H9 (cell line): ENCODE measurements at regions not wholly inside any gene's neighbourhood (a gene's known extent, or its start where the extent isn't known, plus 50 kb on each side); places are given as distances from the start of the nearest gene placed in this dataset.

Experiments used
- DNase-seq: peaks from one replicate; pipeline ENCODE4 v3.0.0-alpha.2; 2017
- H2AFZ ChIP-seq: one replicate; pipeline ENCODE4 v1.6.1; 2013; ENCODE audit warnings: mild to moderate bottlenecking, low read length, control low read depth, moderate library complexity
- H2AK5ac ChIP-seq: 2 replicates; pipeline ENCODE4 v1.6.1; 2013; ENCODE audit warnings: low read length, control low read depth, mixed read lengths; ENCODE audit not compliant: insufficient read length
- H2BK120ac ChIP-seq: one replicate; pipeline ENCODE4 v1.6.1; 2013; ENCODE audit warnings: low read depth, mild to moderate bottlenecking, low read length, control low read depth, inconsistent platforms; ENCODE audit not compliant: poor library complexity, severe bottlenecking
- H2BK12ac ChIP-seq: 2 replicates; pipeline ENCODE4 v1.6.1; 2013; ENCODE audit warnings: low read length, control low read depth, mixed read lengths, low read depth; ENCODE audit not compliant: insufficient read length
- H2BK15ac ChIP-seq: 2 replicates; pipeline ENCODE4 v1.6.1; 2013; ENCODE audit warnings: low read depth, low read length, control low read depth
- H2BK20ac ChIP-seq: one replicate; pipeline ENCODE4 v1.6.1; 2013; ENCODE audit warnings: low read depth, mild to moderate bottlenecking, low read length, control low read depth, inconsistent platforms; ENCODE audit not compliant: poor library complexity, severe bottlenecking
- H2BK5ac ChIP-seq: 2 replicates; pipeline ENCODE4 v1.6.1; 2013; ENCODE audit warnings: low read length, control low read depth, mixed read lengths; ENCODE audit not compliant: insufficient read length
- H3K14ac ChIP-seq: 2 replicates; pipeline ENCODE4 v1.6.1; 2013; ENCODE audit warnings: low read length, control low read depth; ENCODE audit not compliant: insufficient read depth
- H3K18ac ChIP-seq: 2 replicates; pipeline ENCODE4 v1.6.1; 2013; ENCODE audit warnings: low read depth, mild to moderate bottlenecking, mixed read lengths, low read length, control low read depth; ENCODE audit not compliant: insufficient read length
- H3K23ac ChIP-seq: 2 replicates; pipeline ENCODE4 v1.6.1; 2013; ENCODE audit warnings: low read length, control low read depth, mixed read lengths, low read depth; ENCODE audit not compliant: insufficient read length
- H3K23me2 ChIP-seq: 2 replicates; pipeline ENCODE4 v1.6.1; 2013; ENCODE audit warnings: low read depth, mild to moderate bottlenecking, mixed read lengths, low read length, control low read depth; ENCODE audit not compliant: insufficient read length, poor library complexity, severe bottlenecking
- H3K27ac ChIP-seq: 2 replicates; pipeline ENCODE4 v1.5.1; 2013; ENCODE audit warnings: low read length, control low read depth, mixed read lengths, low read depth; ENCODE audit not compliant: insufficient read length
- H3K27me3 ChIP-seq: 2 replicates; pipeline ENCODE4 v1.6.1; 2013; ENCODE audit warnings: low read length, control low read depth, inconsistent platforms; ENCODE audit not compliant: insufficient read depth
- H3K4ac ChIP-seq: 2 replicates; pipeline ENCODE4 v1.6.1; 2013; ENCODE audit warnings: low read depth, mild to moderate bottlenecking, control low read depth, inconsistent platforms, low read length, moderate library complexity
- H3K4me1 ChIP-seq: 2 replicates; pipeline ENCODE4 v1.6.1; 2013; ENCODE audit warnings: low read length, control low read depth, inconsistent platforms; ENCODE audit not compliant: insufficient read depth
- H3K4me2 ChIP-seq: 2 replicates; pipeline ENCODE4 v1.6.1; 2013; ENCODE audit warnings: low read length, control low read depth, mixed read lengths; ENCODE audit not compliant: insufficient read length, insufficient read depth
- H3K56ac ChIP-seq: 2 replicates; pipeline ENCODE4 v1.6.1; 2013; ENCODE audit warnings: low read depth, mild to moderate bottlenecking, mixed read lengths, low read length, control low read depth; ENCODE audit not compliant: insufficient read length
- H3K79me1 ChIP-seq: 2 replicates; pipeline ENCODE4 v1.6.1; 2013; ENCODE audit warnings: low read depth, mild to moderate bottlenecking, moderate library complexity, low read length, control low read depth, inconsistent platforms; ENCODE audit not compliant: insufficient read depth, poor library complexity, severe bottlenecking
- H3K79me2 ChIP-seq: 2 replicates; pipeline ENCODE4 v1.6.1; 2013; ENCODE audit warnings: low read length, control low read depth, inconsistent platforms; ENCODE audit not compliant: insufficient read depth
- H3K9ac ChIP-seq: 2 replicates; pipeline ENCODE4 v1.6.1; 2013; ENCODE audit warnings: low read length, control low read depth, mixed read lengths; ENCODE audit not compliant: insufficient read length; ENCODE audit errors: extremely low read depth
- H3K9me3 ChIP-seq: one replicate; pipeline ENCODE4 v1.6.1; 2013; ENCODE audit warnings: low read depth, low read length, inconsistent platforms; ENCODE audit not compliant: control insufficient read depth
- H3T11ph ChIP-seq: one replicate; pipeline ENCODE4 v1.6.1; 2013; ENCODE audit warnings: mild to moderate bottlenecking, low read length, control low read depth, inconsistent platforms
- H4K20me1 ChIP-seq: one replicate; pipeline ENCODE4 v1.6.1; 2013; ENCODE audit not compliant: control insufficient read depth, insufficient read length, insufficient read depth
- H4K5ac ChIP-seq: 2 replicates; pipeline ENCODE4 v1.6.1; 2013; ENCODE audit warnings: low read depth, mild to moderate bottlenecking, mixed read lengths, low read length, control low read depth; ENCODE audit not compliant: insufficient read length
- H4K8ac ChIP-seq: replicated peaks from 2 replicates; pipeline ENCODE4 v1.6.1; 2013; ENCODE audit warnings: low read length, control low read depth, mixed read lengths, low read depth; ENCODE audit not compliant: insufficient read length
- H4K91ac ChIP-seq: 2 replicates; pipeline ENCODE4 v1.6.1; 2013; ENCODE audit warnings: low read depth, mild to moderate bottlenecking, moderate library complexity, mixed read lengths, low read length, control low read depth; ENCODE audit not compliant: insufficient read length
- H3K27ac Mint-ChIP-seq, 3 experiments: 2 replicates in 2 of 3; 3 replicates in 1 of 3; pipeline ENCODE4 v1.8.0; 2020 to 2021; ENCODE audit warnings: mixed read lengths in 3 of 3, mild to moderate bottlenecking in 1 of 3, moderate library complexity in 1 of 3
- H3K27me3 Mint-ChIP-seq: 2 replicates; pipeline ENCODE4 v1.8.0; 2021; ENCODE audit warnings: low read depth, mild to moderate bottlenecking, moderate library complexity, mixed read lengths
- H3K36me3 Mint-ChIP-seq, 3 experiments: 2 replicates in 2 of 3; 3 replicates in 1 of 3; pipeline ENCODE4 v1.8.0; 2020 to 2021; ENCODE audit warnings: low read depth in 3 of 3, mixed read lengths in 3 of 3; ENCODE audit not compliant: insufficient read depth in 1 of 3
- H3K4me1 Mint-ChIP-seq, 2 experiments: 2 replicates each; pipeline ENCODE4 v1.8.0; 2020; ENCODE audit warnings: mixed read lengths in 2 of 2
- H3K4me3 Mint-ChIP-seq, 2 experiments: 2 replicates in 1 of 2; 3 replicates in 1 of 2; pipeline ENCODE4 v1.8.0; 2020 to 2021; ENCODE audit warnings: mild to moderate bottlenecking in 2 of 2, mixed read lengths in 2 of 2, moderate library complexity in 1 of 2
- H3K9me3 Mint-ChIP-seq, 2 experiments: 2 replicates in 1 of 2; 3 replicates in 1 of 2; pipeline ENCODE4 v1.8.0; 2020; ENCODE audit warnings: mild to moderate bottlenecking in 2 of 2, mixed read lengths in 2 of 2, moderate library complexity in 1 of 2
- WGBS: extraction: QIAGEN DNeasy Blood & Tissue Kit; methylation state at CpG from one replicate; pipeline ENCODE4 v1.1.7; 2013; ENCODE audit warnings: missing lambda C conversion rate, low lambda C conversion rate, mixed read lengths; ENCODE audit not compliant: insufficient read length; ENCODE audit errors: extremely low coverage; 5-methylcytosine and 5-hydroxymethylcytosine counted together
- TF ChIP-seq, protein P1 (sequence below): fragments of 200-600 bp; sonication (generic); conservative IDR thresholded peaks from 3 replicates; pipeline ENCODE4 v1.8.0; 2021; ENCODE audit warnings: antibody characterized with exemption, mild to moderate bottlenecking

DNA sequence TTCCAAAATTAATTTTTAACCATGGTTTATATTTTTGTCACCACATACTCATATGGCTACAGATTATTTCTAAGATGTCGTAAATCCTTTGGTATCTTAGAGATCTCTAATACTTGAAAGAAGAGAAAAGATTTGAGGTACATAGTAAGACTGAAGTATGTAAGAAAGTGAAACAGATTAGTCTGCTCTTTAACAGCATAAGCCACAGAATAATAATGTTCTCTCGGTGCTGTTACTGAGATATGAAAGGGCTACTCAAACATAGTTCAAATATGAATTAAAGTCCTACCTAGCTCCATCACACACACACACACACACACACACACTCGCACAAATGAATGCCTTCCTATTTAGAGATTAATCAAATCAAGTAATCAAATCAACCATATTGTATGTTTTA lies 274.1 kb upstream of the PCDH18 start:
- no peak overlapping the region for H2AFZ ChIP-seq
- H3K4ac ChIP-seq, result no peak overlapping the region
- no peak overlapping the region for H3K4me2 ChIP-seq
- Mint-ChIP-seq H3K9me3 (no peaks in the 10 kb centered on the region; a peak in 1 of 5 replicates), H3K4me1 (no peaks in the 10 kb centered on the region), H3K36me3 (no peaks in the 10 kb centered on the region), H3K27ac (no peak overlapping the region), H3K4me3 (no peak overlapping the region), H3K27me3 (no peaks in the 10 kb centered on the region)
- H2BK15ac ChIP-seq, result no peak overlapping the region
- no peaks in the 10 kb centered on the region for H3K27me3 ChIP-seq
- no peak overlapping the region for H3K14ac ChIP-seq
- no peak for DNase-seq
- no peak overlapping the region for H4K91ac ChIP-seq
- no peak overlapping the region for H2BK120ac ChIP-seq
- no peak overlapping the region for H3T11ph ChIP-seq
- H3K4me1 ChIP-seq, result no peaks in the 10 kb centered on the region
- H3K79me1 ChIP-seq, result no peaks in the 10 kb centered on the region
- no peak overlapping the region for H2BK20ac ChIP-seq
- no peak overlapping the region for H4K8ac ChIP-seq
- no peak overlapping the region for H2BK5ac ChIP-seq
- H3K23me2 ChIP-seq, result no peaks in the 10 kb centered on the region
- no peak overlapping the region for H4K5ac ChIP-seq
- no peaks in the 10 kb centered on the region for H3K9me3 ChIP-seq
- no peaks in the 10 kb centered on the region for H4K20me1 ChIP-seq
- TF ChIP-seq, protein P1, sequence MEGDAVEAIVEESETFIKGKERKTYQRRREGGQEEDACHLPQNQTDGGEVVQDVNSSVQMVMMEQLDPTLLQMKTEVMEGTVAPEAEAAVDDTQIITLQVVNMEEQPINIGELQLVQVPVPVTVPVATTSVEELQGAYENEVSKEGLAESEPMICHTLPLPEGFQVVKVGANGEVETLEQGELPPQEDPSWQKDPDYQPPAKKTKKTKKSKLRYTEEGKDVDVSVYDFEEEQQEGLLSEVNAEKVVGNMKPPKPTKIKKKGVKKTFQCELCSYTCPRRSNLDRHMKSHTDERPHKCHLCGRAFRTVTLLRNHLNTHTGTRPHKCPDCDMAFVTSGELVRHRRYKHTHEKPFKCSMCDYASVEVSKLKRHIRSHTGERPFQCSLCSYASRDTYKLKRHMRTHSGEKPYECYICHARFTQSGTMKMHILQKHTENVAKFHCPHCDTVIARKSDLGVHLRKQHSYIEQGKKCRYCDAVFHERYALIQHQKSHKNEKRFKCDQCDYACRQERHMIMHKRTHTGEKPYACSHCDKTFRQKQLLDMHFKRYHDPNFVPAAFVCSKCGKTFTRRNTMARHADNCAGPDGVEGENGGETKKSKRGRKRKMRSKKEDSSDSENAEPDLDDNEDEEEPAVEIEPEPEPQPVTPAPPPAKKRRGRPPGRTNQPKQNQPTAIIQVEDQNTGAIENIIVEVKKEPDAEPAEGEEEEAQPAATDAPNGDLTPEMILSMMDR, result no peak
- H3K9ac ChIP-seq, result no peak overlapping the region
- no peak overlapping the region for H3K18ac ChIP-seq
- H3K27ac ChIP-seq, result no peak overlapping the region
- no peak overlapping the region for H3K23ac ChIP-seq
- no peaks in the 10 kb centered on the region for H3K79me2 ChIP-seq
- H3K56ac ChIP-seq, result no peak overlapping the region
- no CpG with 5 or more reads among the region's 3 CpGs for WGBS
- H2BK12ac ChIP-seq, result no peak overlapping the region
- H2AK5ac ChIP-seq, result no peak overlapping the region
